ENCODE measurements at regions not wholly inside any gene's neighbourhood (a gene's known extent, or its start where the extent isn't known, plus 50 kb on each side); places are given as distances from the start of the nearest gene placed in this dataset.
"Not testable (repeated sequence)": the region's sequence is repeated elsewhere in the genome, so short reads cannot be mapped to it uniquely, and the experiment has no call there.

DNA sequence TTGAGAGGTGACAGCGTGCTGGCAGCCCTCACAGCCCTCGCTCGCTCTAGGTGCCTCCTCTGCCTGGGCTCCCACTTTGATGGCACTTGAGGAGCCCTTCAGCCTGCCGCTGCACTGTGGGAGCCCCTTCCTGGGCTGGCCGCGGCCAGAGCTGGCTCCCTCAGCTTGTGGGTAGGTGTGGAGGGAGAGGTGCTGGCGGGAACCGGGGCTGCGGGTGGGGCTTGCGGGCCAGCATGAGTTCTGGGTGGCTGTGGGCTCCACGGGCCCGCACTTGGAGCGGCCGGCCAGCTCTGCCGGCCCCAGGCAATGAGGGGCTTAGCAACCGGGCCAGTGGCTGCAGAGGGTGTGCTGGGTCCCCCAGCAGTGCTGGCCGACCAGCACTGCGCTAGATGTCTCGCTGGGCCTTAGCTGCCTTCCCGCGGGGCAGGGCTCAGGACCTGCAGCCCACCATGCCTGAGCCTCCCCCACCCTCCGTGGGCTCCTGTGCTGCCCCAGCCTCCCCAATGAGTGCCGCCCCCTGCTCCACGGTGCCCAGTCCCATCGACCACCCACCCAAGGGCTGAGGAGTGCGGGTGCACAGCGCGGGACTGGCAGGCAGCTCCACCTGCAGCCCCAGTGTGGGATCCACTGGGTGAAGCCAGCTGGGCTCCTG lies 62.2 kb upstream of the VWC2 start:
- not testable (repeated sequence) for H2BK5ac ChIP-seq (ENCODE audit: low read length); H3K14ac ChIP-seq (ENCODE audit: low read length); H3K27me3 ChIP-seq (ENCODE audit: control insufficient read depth in 3 of 3, insufficient read depth in 3 of 3, low read depth in 1 of 3, low read length in 3 of 3); H3K4me2 ChIP-seq (ENCODE audit: insufficient read depth, low read length, poor library complexity, severe bottlenecking); H3K9me3 ChIP-seq (replicated peaks in 1 of 2; ENCODE audit: control insufficient read depth in 2 of 2, insufficient read depth in 1 of 2, low read depth in 1 of 2, low read length in 2 of 2); H3K4me3 ChIP-seq (ENCODE audit: low read length in 2 of 2); DNase-seq (ENCODE audit: low spot score); H2BK12ac ChIP-seq (ENCODE audit: low read length); H2BK15ac ChIP-seq (ENCODE audit: low read length); H3K18ac ChIP-seq (ENCODE audit: low read length); H3K79me1 ChIP-seq (ENCODE audit: low read depth, low read length); H3K23ac ChIP-seq (ENCODE audit: low read depth, low read length, poor library complexity); H2AFZ ChIP-seq (ENCODE audit: low read length); H2BK120ac ChIP-seq (ENCODE audit: low read depth, low read length); H4K91ac ChIP-seq (ENCODE audit: low read depth, low read length, poor library complexity); H4K8ac ChIP-seq (ENCODE audit: low read depth, low read length); H3K4me1 ChIP-seq (ENCODE audit: control insufficient read depth in 2 of 2, insufficient read depth in 1 of 2, low read depth in 1 of 2, low read length in 2 of 2); H3K36me3 ChIP-seq (replicated peaks in 1 of 2; ENCODE audit: control insufficient read depth in 2 of 2, insufficient read depth in 2 of 2, low read length in 2 of 2); H3K4ac ChIP-seq (ENCODE audit: low read length); H3K9ac ChIP-seq (ENCODE audit: low read depth, low read length, poor library complexity); H2AK5ac ChIP-seq (ENCODE audit: low read depth, low read length); H3K27ac ChIP-seq (replicated peaks; ENCODE audit: low read length)
- WGBS, 2 donors (ENCODE audit: extremely low coverage in 2 of 2, insufficient read length in 2 of 2, insufficient replicate concordance in 1 of 2), result no CpG with 5 or more reads among the region's 28 CpGs

DNA sequence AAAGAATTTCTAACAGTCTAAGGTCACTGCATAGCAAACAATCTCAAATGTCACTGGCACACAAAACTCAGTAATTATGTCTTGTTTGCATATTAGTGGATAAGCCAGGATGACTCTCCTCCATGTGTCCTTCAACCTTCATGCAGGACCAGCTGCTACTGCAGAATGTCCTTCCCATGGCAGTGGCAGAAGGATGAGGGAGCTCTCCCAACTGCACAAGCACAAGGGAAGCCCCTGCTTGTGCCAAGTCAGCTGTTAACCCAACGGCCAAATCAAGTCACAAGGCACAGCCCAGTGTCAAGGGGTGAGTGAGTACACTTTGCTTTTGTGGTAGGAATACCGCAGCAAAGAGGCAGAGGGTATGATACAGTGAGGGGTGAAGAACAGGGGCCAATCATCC lies 59.3 kb upstream of the VWC2 start:
- no peak overlapping the region for H4K8ac ChIP-seq (ENCODE audit: low read depth, low read length)
- H2AK5ac ChIP-seq (ENCODE audit: low read depth, low read length), result no peak overlapping the region
- no peak overlapping the region for H3K4me3 ChIP-seq (ENCODE audit: low read length in 2 of 2)
- no peak overlapping the region for H4K91ac ChIP-seq (ENCODE audit: low read depth, low read length, poor library complexity)
- no peak overlapping the region for H3K18ac ChIP-seq (ENCODE audit: low read length)
- WGBS, 2 donors (ENCODE audit: extremely low coverage in 2 of 2, insufficient read length in 2 of 2, insufficient replicate concordance in 1 of 2), result no CpG with 5 or more reads among the region's 2 CpGs
- no peak overlapping the region for H2AFZ ChIP-seq (ENCODE audit: low read length)
- H2BK15ac ChIP-seq (ENCODE audit: low read length), result no peak overlapping the region
- H3K9ac ChIP-seq (ENCODE audit: low read depth, low read length, poor library complexity), result no peak overlapping the region
- H3K27me3 ChIP-seq (ENCODE audit: control insufficient read depth in 3 of 3, insufficient read depth in 3 of 3, low read depth in 1 of 3, low read length in 3 of 3), result no peaks in the 10 kb centered on the region
- H2BK5ac ChIP-seq (ENCODE audit: low read length), result no peak overlapping the region
- H3K14ac ChIP-seq (ENCODE audit: low read length), result no peak overlapping the region
- H3K4me1 ChIP-seq (ENCODE audit: control insufficient read depth in 2 of 2, insufficient read depth in 1 of 2, low read depth in 1 of 2, low read length in 2 of 2), result no peaks in the 10 kb centered on the region
- no peaks in the 10 kb centered on the region for H3K79me1 ChIP-seq (ENCODE audit: low read depth, low read length)
- no peak overlapping the region for H3K4me2 ChIP-seq (ENCODE audit: insufficient read depth, low read length, poor library complexity, severe bottlenecking)
- no peak overlapping the region for H3K4ac ChIP-seq (ENCODE audit: low read length)
- peaks cover 0 to 1% of the 10 kb centered on the region in 2 donors for H3K9me3 ChIP-seq (replicated peaks in 1 of 2; ENCODE audit: control insufficient read depth in 2 of 2, insufficient read depth in 1 of 2, low read depth in 1 of 2, low read length in 2 of 2)
- no peak overlapping the region for H2BK12ac ChIP-seq (ENCODE audit: low read length)
- H3K36me3 ChIP-seq (replicated peaks in 1 of 2; ENCODE audit: control insufficient read depth in 2 of 2, insufficient read depth in 2 of 2, low read length in 2 of 2), result no peaks in the 10 kb centered on the region
- H3K27ac ChIP-seq (replicated peaks; ENCODE audit: low read length), result no peak overlapping the region
- no peak overlapping the region for H2BK120ac ChIP-seq (ENCODE audit: low read depth, low read length)
- DNase-seq (ENCODE audit: low spot score), result no peak
- H3K23ac ChIP-seq (ENCODE audit: low read depth, low read length, poor library complexity), result no peak overlapping the region

DNA sequence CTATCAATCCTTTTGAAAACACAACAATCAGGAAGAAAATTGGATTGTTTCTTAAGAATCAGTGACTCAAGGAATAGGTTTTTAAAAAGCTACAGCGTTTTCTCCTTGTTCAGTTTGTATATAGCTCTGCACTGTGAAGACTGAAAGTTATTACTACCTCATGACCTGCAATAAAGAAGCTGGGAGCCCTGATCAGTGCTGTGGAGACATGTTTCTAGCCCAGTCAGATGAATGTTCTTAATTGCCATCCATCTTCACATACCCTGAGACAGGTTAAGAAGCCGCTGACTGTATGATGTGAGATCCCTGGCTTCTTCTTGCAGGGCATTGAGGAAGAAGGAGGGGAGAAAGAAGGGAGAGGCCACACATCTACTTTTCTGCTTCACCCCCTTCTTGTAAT lies 58.0 kb upstream of the VWC2 start:
- Histone ChIP-seq H3K79me1 (ENCODE audit: low read depth, low read length) (no peaks in the 10 kb centered on the region), H2BK120ac (ENCODE audit: low read depth, low read length) (no peak overlapping the region), H3K4ac (ENCODE audit: low read length) (no peak overlapping the region), H2AK5ac (ENCODE audit: low read depth, low read length) (no peak overlapping the region), H2BK15ac (ENCODE audit: low read length) (no peak overlapping the region), H3K27me3 (ENCODE audit: control insufficient read depth in 3 of 3, insufficient read depth in 3 of 3, low read depth in 1 of 3, low read length in 3 of 3) (no peaks in the 10 kb centered on the region), H2AFZ (ENCODE audit: low read length) (no peak overlapping the region), H3K9ac (ENCODE audit: low read depth, low read length, poor library complexity) (no peak overlapping the region), H4K91ac (ENCODE audit: low read depth, low read length, poor library complexity) (no peak overlapping the region), H3K36me3 (replicated peaks in 1 of 2; ENCODE audit: control insufficient read depth in 2 of 2, insufficient read depth in 2 of 2, low read length in 2 of 2) (no peaks in the 10 kb centered on the region), H2BK5ac (ENCODE audit: low read length) (no peak overlapping the region), H2BK12ac (ENCODE audit: low read length) (no peak overlapping the region), H4K8ac (ENCODE audit: low read depth, low read length) (no peak overlapping the region), H3K4me3 (ENCODE audit: low read length in 2 of 2) (no peak overlapping the region), H3K4me2 (ENCODE audit: insufficient read depth, low read length, poor library complexity, severe bottlenecking) (no peak overlapping the region), H3K23ac (ENCODE audit: low read depth, low read length, poor library complexity) (no peak overlapping the region), H3K4me1 (ENCODE audit: control insufficient read depth in 2 of 2, insufficient read depth in 1 of 2, low read depth in 1 of 2, low read length in 2 of 2) (no peaks in the 10 kb centered on the region), H3K27ac (replicated peaks; ENCODE audit: low read length) (no peak overlapping the region), H3K9me3 (replicated peaks in 1 of 2; ENCODE audit: control insufficient read depth in 2 of 2, insufficient read depth in 1 of 2, low read depth in 1 of 2, low read length in 2 of 2) (peaks cover 0 to 1% of the 10 kb centered on the region in 2 donors), H3K14ac (ENCODE audit: low read length) (no peak overlapping the region), H3K18ac (ENCODE audit: low read length) (no peak overlapping the region)
- no CpG with 5 or more reads among the region's 2 CpGs for WGBS, 2 donors (ENCODE audit: extremely low coverage in 2 of 2, insufficient read length in 2 of 2, insufficient replicate concordance in 1 of 2)
- DNase-seq (ENCODE audit: low spot score), result no peak

DNA sequence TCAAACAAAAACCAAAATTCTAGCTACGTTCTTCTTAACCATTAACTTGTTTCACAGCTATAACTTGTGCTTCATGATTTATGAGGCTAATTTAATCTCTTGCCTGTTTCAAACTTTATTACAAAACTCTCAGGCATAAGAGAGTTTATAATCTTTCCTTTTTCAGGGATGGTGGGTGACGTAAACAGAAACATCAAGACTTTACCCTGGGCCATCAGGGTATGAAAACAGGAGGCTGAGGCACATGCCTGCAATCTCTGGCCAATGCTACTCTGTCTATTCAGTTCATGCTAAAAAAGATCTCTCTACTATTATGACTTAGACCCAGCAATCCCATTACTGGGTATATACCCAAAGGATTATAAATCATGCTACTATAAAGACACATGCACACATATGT lies 55.9 kb upstream of the VWC2 start:
- Histone ChIP-seq H3K14ac (ENCODE audit: low read length) (no peak overlapping the region), H2BK12ac (ENCODE audit: low read length) (no peak overlapping the region), H4K91ac (ENCODE audit: low read depth, low read length, poor library complexity) (no peak overlapping the region), H3K79me1 (ENCODE audit: low read depth, low read length) (no peaks in the 10 kb centered on the region), H3K36me3 (replicated peaks in 1 of 2; ENCODE audit: control insufficient read depth in 2 of 2, insufficient read depth in 2 of 2, low read length in 2 of 2) (no peaks in the 10 kb centered on the region), H2AFZ (ENCODE audit: low read length) (no peak overlapping the region), H3K4me1 (ENCODE audit: control insufficient read depth in 2 of 2, insufficient read depth in 1 of 2, low read depth in 1 of 2, low read length in 2 of 2) (no peaks in the 10 kb centered on the region), H3K4me2 (ENCODE audit: insufficient read depth, low read length, poor library complexity, severe bottlenecking) (no peak overlapping the region), H4K8ac (ENCODE audit: low read depth, low read length) (no peak overlapping the region), H3K27me3 (ENCODE audit: control insufficient read depth in 3 of 3, insufficient read depth in 3 of 3, low read depth in 1 of 3, low read length in 3 of 3) (no peaks in the 10 kb centered on the region), H3K18ac (ENCODE audit: low read length) (no peak overlapping the region), H2BK5ac (ENCODE audit: low read length) (no peak overlapping the region), H3K23ac (ENCODE audit: low read depth, low read length, poor library complexity) (no peak overlapping the region), H2BK120ac (ENCODE audit: low read depth, low read length) (no peak overlapping the region), H3K4ac (ENCODE audit: low read length) (no peak overlapping the region), H2AK5ac (ENCODE audit: low read depth, low read length) (no peak overlapping the region), H3K4me3 (ENCODE audit: low read length in 2 of 2) (no peak overlapping the region), H3K27ac (replicated peaks; ENCODE audit: low read length) (no peak overlapping the region), H3K9ac (ENCODE audit: low read depth, low read length, poor library complexity) (no peak overlapping the region), H3K9me3 (replicated peaks in 1 of 2; ENCODE audit: control insufficient read depth in 2 of 2, insufficient read depth in 1 of 2, low read depth in 1 of 2, low read length in 2 of 2) (peaks cover 0 to 1% of the 10 kb centered on the region in 2 donors), H2BK15ac (ENCODE audit: low read length) (no peak overlapping the region)
- no CpG with 5 or more reads among the region's 2 CpGs for WGBS, 2 donors (ENCODE audit: extremely low coverage in 2 of 2, insufficient read length in 2 of 2, insufficient replicate concordance in 1 of 2)
- DNase-seq (ENCODE audit: low spot score), result no peak

Measured in neuronal stem cell (in vitro differentiated cells).